Cardiac muscle cell (in vitro differentiated cells and primary cell): ENCODE measurements at regions not wholly inside any gene's neighbourhood (a gene's known extent, or its start where the extent isn't known, plus 50 kb on each side); places are given as distances from the start of the nearest gene placed in this dataset.

Experiments
- DNase-seq, 2 donors: peaks; one replicate each; pipeline versions ENCODE4 v3.0.0 to v3.0.0-alpha.2; 2010 to 2017; ENCODE audit warnings: low read depth in 1 of 2, low spot score in 1 of 2
- H3K27ac ChIP-seq: fragments of 200-600 bp; sonication (generic); 2 replicates; pipeline ENCODE4 v1.5.1; 2016
- H3K27me3 ChIP-seq: fragments of 200-600 bp; sonication (generic); 2 replicates; pipeline ENCODE4 v1.6.0; 2016; ENCODE audit warnings: control low read depth
- H3K36me3 ChIP-seq: fragments of 200-600 bp; sonication (generic); 2 replicates; pipeline ENCODE4 v1.5.1; 2016; ENCODE audit warnings: control low read depth
- H3K4me1 ChIP-seq: fragments of 200-600 bp; sonication (generic); 2 replicates; pipeline ENCODE4 v1.8.1; 2017; ENCODE audit warnings: low read depth, mild to moderate bottlenecking, mixed run types
- H3K4me3 ChIP-seq: fragments of 200-600 bp; sonication (generic); 2 replicates; pipeline ENCODE4 v1.5.1; 2016; ENCODE audit warnings: mild to moderate bottlenecking
- H3K9me3 ChIP-seq: fragments of 200-600 bp; sonication (generic); 2 replicates; pipeline ENCODE4 v1.5.1; 2017; ENCODE audit warnings: low read depth, mild to moderate bottlenecking, control low read depth
- TF ChIP-seq, protein P1 (sequence below): IDR thresholded peaks from 2 replicates; pipeline ENCODE4 v1.5.1; 2012; ENCODE audit warnings: low read depth, mild to moderate bottlenecking, low read length

DNA sequence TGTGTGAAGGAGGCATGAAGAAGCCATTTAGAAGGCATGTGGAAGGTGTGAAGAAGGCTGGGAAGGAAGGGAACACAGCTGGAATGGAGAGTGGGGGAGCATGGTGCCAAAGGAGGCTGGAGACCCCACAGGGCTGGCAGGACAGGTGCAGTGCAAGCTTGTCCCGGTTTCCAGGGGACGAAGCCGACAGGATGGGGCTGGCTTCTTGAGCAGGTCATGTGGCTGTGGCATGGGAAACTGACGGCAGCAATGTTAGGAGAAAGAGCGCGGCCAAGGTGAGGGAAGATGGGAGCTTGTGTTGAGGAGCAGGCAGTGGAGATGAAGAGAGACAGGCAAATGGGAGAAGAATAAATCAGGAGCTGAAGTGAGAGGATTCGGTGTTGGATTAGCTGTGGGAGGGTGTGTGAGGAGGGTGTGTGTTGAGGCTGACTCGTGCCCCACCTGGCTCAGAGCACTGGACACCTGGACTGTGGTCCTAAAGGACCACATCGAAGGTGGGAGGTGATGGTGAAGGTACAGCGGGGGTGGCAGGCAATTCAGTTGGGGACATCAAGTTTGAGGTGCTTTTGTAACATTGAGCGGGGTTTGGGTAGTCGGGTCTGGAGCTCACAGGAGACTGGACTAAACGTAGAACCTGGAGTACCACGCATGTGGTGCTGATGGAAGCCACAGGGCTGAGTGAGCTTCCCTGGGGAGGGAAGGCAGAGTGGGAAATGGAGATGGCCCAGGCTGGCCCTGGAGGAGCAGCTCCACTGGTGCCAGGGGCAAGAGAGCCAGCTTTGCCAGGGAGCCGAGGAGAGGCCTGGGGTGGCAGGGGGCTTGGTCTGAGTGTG lies 165.6 kb upstream of the HDAC4 start:
- DNase-seq: no peak
- no peak overlapping the region for H3K27ac ChIP-seq
- no peak overlapping the region for H3K4me3 ChIP-seq
- H3K27me3 ChIP-seq: no peaks in the 10 kb centered on the region
- TF ChIP-seq, protein P1, sequence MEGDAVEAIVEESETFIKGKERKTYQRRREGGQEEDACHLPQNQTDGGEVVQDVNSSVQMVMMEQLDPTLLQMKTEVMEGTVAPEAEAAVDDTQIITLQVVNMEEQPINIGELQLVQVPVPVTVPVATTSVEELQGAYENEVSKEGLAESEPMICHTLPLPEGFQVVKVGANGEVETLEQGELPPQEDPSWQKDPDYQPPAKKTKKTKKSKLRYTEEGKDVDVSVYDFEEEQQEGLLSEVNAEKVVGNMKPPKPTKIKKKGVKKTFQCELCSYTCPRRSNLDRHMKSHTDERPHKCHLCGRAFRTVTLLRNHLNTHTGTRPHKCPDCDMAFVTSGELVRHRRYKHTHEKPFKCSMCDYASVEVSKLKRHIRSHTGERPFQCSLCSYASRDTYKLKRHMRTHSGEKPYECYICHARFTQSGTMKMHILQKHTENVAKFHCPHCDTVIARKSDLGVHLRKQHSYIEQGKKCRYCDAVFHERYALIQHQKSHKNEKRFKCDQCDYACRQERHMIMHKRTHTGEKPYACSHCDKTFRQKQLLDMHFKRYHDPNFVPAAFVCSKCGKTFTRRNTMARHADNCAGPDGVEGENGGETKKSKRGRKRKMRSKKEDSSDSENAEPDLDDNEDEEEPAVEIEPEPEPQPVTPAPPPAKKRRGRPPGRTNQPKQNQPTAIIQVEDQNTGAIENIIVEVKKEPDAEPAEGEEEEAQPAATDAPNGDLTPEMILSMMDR: no peak
- H3K9me3 ChIP-seq: no peaks in the 10 kb centered on the region
- no peaks in the 10 kb centered on the region for H3K36me3 ChIP-seq
- no peaks in the 10 kb centered on the region for H3K4me1 ChIP-seq

DNA sequence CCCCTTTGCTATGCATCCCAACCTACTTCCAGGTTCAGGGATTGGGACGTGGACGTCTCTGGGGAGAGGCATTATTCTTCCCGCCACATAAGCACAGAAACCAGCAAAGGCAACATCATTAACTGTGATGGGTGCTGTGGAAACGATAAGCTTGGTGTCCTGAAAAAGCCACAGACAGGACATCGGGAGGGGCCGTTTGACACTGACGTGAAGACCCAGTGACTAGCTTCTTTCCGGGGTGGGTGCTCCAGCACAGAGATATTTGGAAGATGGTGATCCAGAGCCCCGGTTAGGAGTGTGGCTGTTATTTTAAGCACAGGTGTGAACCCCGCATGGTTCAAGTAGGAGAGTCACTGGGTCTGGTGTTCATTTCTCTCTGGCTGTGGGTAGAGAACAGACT lies 163.8 kb upstream of the HDAC4 start:
- Histone ChIP-seq H3K4me1 (no peaks in the 10 kb centered on the region), H3K36me3 (no peaks in the 10 kb centered on the region), H3K4me3 (no peak overlapping the region), H3K9me3 (no peaks in the 10 kb centered on the region), H3K27ac (no peak overlapping the region), H3K27me3 (no peaks in the 10 kb centered on the region)
- no peak for DNase-seq
- TF ChIP-seq, protein P1: no peak

DNA sequence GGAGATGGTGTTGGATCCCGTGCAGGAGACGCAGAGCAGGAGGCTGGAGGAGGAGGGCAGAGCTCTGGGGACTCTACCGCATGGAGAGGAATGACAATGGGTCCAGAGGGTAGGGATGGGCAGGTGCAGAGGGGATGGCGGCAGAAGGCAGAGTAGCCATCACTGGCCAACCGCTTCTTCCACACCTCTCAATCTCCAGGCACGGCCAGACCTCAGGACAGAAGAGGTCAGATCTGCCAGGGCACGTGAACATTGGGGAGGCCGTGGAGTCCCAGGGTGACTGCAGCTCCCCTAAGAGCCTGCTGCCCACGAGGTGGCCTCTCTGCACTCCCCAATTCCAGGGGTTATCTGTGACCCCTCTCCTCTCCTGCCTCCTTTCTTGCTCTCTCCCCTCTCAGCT lies 162.7 kb upstream of the HDAC4 start:
- H3K9me3 ChIP-seq: no peaks in the 10 kb centered on the region
- H3K27ac ChIP-seq: no peak overlapping the region
- no peak overlapping the region for H3K4me3 ChIP-seq
- TF ChIP-seq, protein P1: no peak
- no peaks in the 10 kb centered on the region for H3K4me1 ChIP-seq
- no peak for DNase-seq
- no peaks in the 10 kb centered on the region for H3K36me3 ChIP-seq
- H3K27me3 ChIP-seq: no peaks in the 10 kb centered on the region

DNA sequence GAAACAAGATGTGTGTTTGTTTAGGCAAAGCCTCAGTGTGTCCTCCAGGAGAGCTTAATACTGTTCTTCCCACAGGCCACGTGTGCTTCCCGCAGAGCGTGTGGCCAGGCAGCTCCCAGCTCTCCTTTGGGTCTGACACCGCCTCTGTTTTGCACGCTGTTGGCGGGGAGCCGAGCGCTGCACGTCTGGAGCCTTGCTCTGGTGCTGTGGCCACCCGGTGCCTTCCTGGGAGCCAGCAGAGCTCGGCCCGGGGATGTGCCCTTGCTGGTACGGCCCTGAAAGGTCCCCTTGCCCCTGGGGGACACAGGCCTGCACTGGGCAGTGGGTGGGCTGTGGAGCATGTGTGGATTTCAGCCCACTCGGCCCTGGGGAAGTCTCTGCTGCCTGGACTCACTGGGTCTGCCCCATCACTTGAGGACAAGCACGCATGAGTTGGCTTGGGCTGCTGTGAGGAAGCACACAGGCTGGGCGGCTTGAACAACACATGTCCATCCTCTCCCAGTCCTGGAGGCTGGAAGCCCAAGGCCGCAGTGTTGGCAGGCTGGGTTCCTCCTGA lies 160.7 kb upstream of the HDAC4 start:
- no peaks in the 10 kb centered on the region for H3K27me3 ChIP-seq
- H3K4me1 ChIP-seq: no peaks in the 10 kb centered on the region
- H3K27ac ChIP-seq: no peak overlapping the region
- no peak overlapping the region for H3K4me3 ChIP-seq
- no peaks in the 10 kb centered on the region for H3K9me3 ChIP-seq
- TF ChIP-seq, protein P1: no peak
- DNase-seq: no peak
- H3K36me3 ChIP-seq: no peaks in the 10 kb centered on the region

DNA sequence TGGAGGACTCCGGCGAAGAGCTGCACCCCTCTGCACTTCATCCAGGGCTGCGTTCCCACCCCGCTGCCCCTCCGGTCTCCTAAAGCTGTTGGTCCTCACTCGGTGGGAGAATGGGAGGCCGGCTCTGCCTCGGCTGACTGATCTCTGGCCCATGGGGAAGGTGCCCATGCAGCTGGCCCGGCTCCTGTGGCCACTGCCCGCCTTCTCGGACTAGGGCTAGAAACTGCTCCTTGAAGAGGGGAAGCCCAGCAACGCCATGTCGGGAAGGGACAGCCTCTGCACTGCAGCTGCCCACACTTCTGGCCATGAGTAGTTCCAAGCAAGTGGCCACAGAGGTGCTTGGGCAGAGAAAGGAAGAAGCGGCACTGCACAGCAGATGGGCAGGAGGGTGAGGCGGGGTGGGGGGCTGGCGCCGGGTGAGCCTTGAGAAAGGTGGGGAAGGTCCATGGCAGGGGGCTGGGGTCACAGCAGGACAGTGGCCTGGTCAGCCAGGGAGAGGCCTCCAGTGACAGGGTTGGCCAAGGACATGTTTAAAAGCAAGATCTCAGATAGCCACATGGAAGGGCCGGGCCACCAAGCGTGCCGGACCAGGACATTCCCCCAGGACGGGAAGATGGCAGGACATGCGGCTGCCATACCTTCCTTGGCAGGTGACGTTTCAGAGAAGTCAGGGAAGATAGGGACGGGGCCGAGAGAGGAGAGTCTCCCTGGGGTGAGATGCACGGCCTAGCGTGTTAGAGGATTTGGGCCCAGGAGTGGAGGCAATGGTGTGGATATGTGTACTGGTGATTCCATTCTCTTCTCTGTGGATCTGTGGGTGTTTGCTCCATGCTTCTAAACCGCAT lies 158.8 kb upstream of the HDAC4 start:
- Histone ChIP-seq H3K36me3 (no peaks in the 10 kb centered on the region), H3K4me3 (no peak overlapping the region), H3K9me3 (no peaks in the 10 kb centered on the region), H3K27ac (no peak overlapping the region), H3K4me1 (no peaks in the 10 kb centered on the region), H3K27me3 (no peaks in the 10 kb centered on the region)
- TF ChIP-seq, protein P1: no peak
- no peak for DNase-seq
